ENCODE measurements at regions not wholly inside any gene's neighbourhood (a gene's known extent, or its start where the extent isn't known, plus 50 kb on each side); places are given as distances from the start of the nearest gene placed in this dataset.

- TF ChIP-seq IRF9 (tag; IDR thresholded peaks at IDR 0.05) (no peak), NBN (IDR thresholded peaks at IDR 0.05; ENCODE audit: low read depth) (peak; percentile 61; the same call in 1 of the 2 replicates), MEIS2 (IDR thresholded peaks at IDR 0.05; ENCODE audit: partially characterized antibody) (peak; percentile 36), HLTF (IDR thresholded peaks at IDR 0.05) (peak; percentile 38; the same call in 1 of the 2 replicates), ZFX (CRISPR knock-in tag; IDR thresholded peaks at IDR 0.05) (peak; percentile 64), L3MBTL2 (IDR thresholded peaks at IDR 0.05) (peak; percentile 81), NR2C1 (IDR thresholded peaks at IDR 0.05) (no peak), NR2C1 (tag; IDR thresholded peaks at IDR 0.05) (no peak), ZKSCAN8 (CRISPR knock-in tag; IDR thresholded peaks at IDR 0.05) (no peak), MYC (IDR thresholded peaks at IDR 0.05; ENCODE audit: low read depth, low read length) (peak; percentile 90), MYC (CRISPR knock-in tag; IDR thresholded peaks at IDR 0.05; ENCODE audit: borderline replicate concordance, low read depth) (no peak), ZNF561 (CRISPR knock-in tag; conservative IDR thresholded peaks at IDR 0.05) (no peak), CXXC5 (CRISPR knock-in tag; IDR thresholded peaks at IDR 0.05) (peak; percentile 99), NONO (IDR thresholded peaks at IDR 0.05; ENCODE audit: low read depth in 2 of 2, low read length in 1 of 2) (peak in 1 of 2 experiments; percentile 25; a peak in 1 of 4 replicates), TEAD4 (IDR thresholded peaks at IDR 0.05; ENCODE audit: low read length) (peak; percentile 23; the same call in 1 of the 2 replicates), TEAD4 (CRISPR knock-in tag; IDR thresholded peaks at IDR 0.05; ENCODE audit: borderline replicate concordance) (no peak), ATF1 (CRISPR knock-in tag; IDR thresholded peaks at IDR 0.05) (no peak), ATF1 (tag; IDR thresholded peaks at IDR 0.05) (peak; percentile 86), DMBX1 (CRISPR knock-in tag; IDR thresholded peaks at IDR 0.05; ENCODE audit: borderline replicate concordance) (no peak), MXI1 (IDR thresholded peaks at IDR 0.05; ENCODE audit: low read depth, low read length) (0 out of 2 replicates have a peak, but pooled peaks have one; percentile 24), ELF1 (tag; IDR thresholded peaks at IDR 0.05) (no peak; the same call in none of the 2 replicates), TCF3 (CRISPR knock-in tag; IDR thresholded peaks at IDR 0.05) (peak; percentile 29; the same call in 1 of the 2 replicates)
- TF ChIP-seq, protein P1, sequence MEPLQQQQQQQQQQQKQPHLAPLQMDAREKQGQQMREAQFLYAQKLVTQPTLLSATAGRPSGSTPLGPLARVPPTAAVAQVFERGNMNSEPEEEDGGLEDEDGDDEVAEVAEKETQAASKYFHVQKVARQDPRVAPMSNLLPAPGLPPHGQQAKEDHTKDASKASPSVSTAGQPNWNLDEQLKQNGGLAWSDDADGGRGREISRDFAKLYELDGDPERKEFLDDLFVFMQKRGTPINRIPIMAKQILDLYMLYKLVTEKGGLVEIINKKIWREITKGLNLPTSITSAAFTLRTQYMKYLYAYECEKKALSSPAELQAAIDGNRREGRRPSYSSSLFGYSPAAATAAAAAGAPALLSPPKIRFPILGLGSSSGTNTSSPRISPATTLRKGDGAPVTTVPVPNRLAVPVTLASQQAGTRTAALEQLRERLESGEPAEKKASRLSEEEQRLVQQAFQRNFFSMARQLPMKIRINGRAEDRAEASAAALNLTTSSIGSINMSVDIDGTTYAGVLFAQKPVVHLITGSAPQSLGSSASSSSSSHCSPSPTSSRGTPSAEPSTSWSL (CRISPR knock-in tag; IDR thresholded peaks at IDR 0.05; ENCODE audit: borderline replicate concordance), result 0 out of 2 replicates have a peak, but pooled peaks have one; percentile 69
- TF ChIP-seq, protein P2, sequence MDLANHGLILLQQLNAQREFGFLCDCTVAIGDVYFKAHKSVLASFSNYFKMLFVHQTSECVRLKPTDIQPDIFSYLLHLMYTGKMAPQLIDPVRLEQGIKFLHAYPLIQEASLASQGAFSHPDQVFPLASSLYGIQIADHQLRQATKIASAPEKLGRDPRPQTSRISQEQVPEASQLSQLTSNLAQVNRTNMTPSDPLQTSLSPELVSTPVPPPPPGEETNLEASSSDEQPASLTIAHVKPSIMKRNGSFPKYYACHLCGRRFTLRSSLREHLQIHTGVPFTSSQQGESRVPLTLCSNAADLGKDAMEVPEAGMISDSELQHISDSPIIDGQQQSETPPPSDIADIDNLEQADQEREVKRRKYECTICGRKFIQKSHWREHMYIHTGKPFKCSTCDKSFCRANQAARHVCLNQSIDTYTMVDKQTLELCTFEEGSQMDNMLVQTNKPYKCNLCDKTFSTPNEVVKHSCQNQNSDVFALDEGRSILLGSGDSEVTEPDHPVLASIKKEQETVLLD (IDR thresholded peaks at IDR 0.05), result peak; percentile 50; the same call in 1 of the 2 replicates
- TF ChIP-seq, protein P3, sequence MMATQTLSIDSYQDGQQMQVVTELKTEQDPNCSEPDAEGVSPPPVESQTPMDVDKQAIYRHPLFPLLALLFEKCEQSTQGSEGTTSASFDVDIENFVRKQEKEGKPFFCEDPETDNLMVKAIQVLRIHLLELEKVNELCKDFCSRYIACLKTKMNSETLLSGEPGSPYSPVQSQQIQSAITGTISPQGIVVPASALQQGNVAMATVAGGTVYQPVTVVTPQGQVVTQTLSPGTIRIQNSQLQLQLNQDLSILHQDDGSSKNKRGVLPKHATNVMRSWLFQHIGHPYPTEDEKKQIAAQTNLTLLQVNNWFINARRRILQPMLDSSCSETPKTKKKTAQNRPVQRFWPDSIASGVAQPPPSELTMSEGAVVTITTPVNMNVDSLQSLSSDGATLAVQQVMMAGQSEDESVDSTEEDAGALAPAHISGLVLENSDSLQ (IDR thresholded peaks at IDR 0.05), result peak; percentile 82; the same call in 1 of the 2 replicates
Measured at GRCh38 chr7:65750511-65751344, 122.1 kb upstream of the VKORC1L1 start (continued).

All from K562 (cell line).